ENCODE measurements at regions not wholly inside any gene's neighbourhood (a gene's known extent, or its start where the extent isn't known, plus 50 kb on each side); places are given as distances from the start of the nearest gene placed in this dataset.

DNA sequence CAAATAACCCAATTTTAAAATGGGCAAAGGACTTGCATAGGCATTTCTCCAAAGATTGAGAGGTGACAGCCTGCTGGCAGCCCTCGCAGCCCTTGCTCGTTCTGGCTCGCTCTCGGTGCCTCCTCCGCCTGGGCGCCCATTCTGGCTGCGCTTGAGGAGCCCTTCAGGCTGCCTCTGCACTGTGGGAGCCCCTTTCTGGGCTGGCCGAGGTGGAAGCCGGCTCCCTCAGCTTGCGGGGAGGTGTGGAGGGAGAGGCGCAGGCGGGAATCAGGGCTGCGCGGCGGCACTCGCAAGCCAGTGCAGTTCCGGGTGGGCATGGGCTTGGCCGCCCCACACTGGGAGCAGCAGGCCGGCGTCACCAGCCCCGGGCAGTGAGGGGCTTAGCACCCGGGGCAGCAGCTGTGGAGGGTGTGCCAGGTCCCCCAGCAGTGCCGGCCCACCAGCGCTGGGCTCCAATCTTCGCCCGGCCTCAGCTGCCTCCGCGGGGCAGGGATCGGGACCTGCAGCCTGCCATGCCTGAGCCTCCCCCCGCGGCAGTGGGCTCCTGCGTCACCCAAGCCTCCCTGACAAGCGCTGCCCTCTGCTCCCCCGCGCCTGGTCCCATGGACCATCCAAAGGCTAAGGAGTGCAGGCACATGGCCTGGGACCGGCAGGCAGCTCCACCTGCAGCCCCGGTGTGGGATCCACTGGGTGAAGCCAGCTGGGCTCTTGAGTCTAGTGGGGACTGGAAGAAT lies 54.0 kb upstream of the GALNT17 start:
- Histone ChIP-seq H3K4me2 (ENCODE audit: unreplicated experiment) (no peak overlapping the region), H2AFZ (no peak overlapping the region), H3K9me3 (ENCODE audit: low read depth) (no peaks in the 10 kb centered on the region), H3K4me1 (ENCODE audit: insufficient read depth) (no peaks in the 10 kb centered on the region), H3K36me3 (ENCODE audit: low read depth) (no peaks in the 10 kb centered on the region), H3K9me2 (ENCODE audit: insufficient read depth) (no peaks in the 10 kb centered on the region), H3K27me3 (replicated peaks; ENCODE audit: insufficient read depth) (no peaks in the 10 kb centered on the region), H3K9ac (no peak overlapping the region), H3K27ac (no peak overlapping the region), H3F3A (ENCODE audit: insufficient read depth) (no peaks in the 10 kb centered on the region), H4K20me1 (ENCODE audit: insufficient read depth) (no peaks in the 10 kb centered on the region), H3K4me3 (no peak overlapping the region), H3K79me2 (ENCODE audit: insufficient read depth) (no peaks in the 10 kb centered on the region)
- no peak for DNase-seq
- in situ Hi-C loops (cut with MboI) = no loop called here
- TF ChIP-seq EZH2phosphoT487 (IDR thresholded peaks at IDR 0.05; ENCODE audit: insufficient read depth, low read depth) (no peak), EZH2 (IDR thresholded peaks at IDR 0.05; ENCODE audit: insufficient read depth, poor library complexity, severe bottlenecking) (no peak)
- 71% methylated on average over 20 to 37 of the region's 37 CpGs for WGBS, 2 experiments (ENCODE audit: low coverage in 1 of 2, low lambda C conversion rate in 2 of 2, missing lambda C conversion rate in 2 of 2)

All from GM23248 (cell line).